ENCODE measurements at regions not wholly inside any gene's neighbourhood (a gene's known extent, or its start where the extent isn't known, plus 50 kb on each side); places are given as distances from the start of the nearest gene placed in this dataset.

GRCh38 chrX:131609480-131609879 is 65.6 kb downstream of the OR13H1 start:
- no peaks in the 10 kb centered on the region for H3K36me3 ChIP-seq (replicated peaks in 1 of 2; ENCODE audit: control insufficient read depth in 1 of 2, insufficient read depth in 2 of 2, low read length in 1 of 2)
- H3K9ac ChIP-seq: no peak overlapping the region
- POLR2A ChIA-PET: no interaction called here
- 48% methylated on average over 4 of the region's 5 CpGs for WGBS (ENCODE audit: low lambda C conversion rate)
- no peaks in the 10 kb centered on the region for H3K79me2 ChIP-seq (ENCODE audit: insufficient read depth)
- H3K27me3 ChIP-seq (ENCODE audit: insufficient read depth): no peaks in the 10 kb centered on the region; the same call in 1 of the 2 replicates
- H4K20me1 ChIP-seq (ENCODE audit: insufficient read depth): no peaks in the 10 kb centered on the region
- no peaks in the 10 kb centered on the region for H3F3A ChIP-seq (replicated peaks; ENCODE audit: insufficient read depth)
- no peak overlapping the region for H3K4me2 ChIP-seq
- TF ChIP-seq USF2 (IDR thresholded peaks at IDR 0.05; ENCODE audit: borderline replicate concordance, low read depth, low read length) (no peak), MEF2A (IDR thresholded peaks at IDR 0.05; ENCODE audit: borderline replicate concordance, low read depth) (no peak), RCOR1 (IDR thresholded peaks at IDR 0.05; ENCODE audit: low read length) (no peak), PBX3 (IDR thresholded peaks at IDR 0.05) (no peak), MAX (IDR thresholded peaks at IDR 0.05; ENCODE audit: low read depth) (no peak), SIN3A (IDR thresholded peaks at IDR 0.05; ENCODE audit: borderline replicate concordance, low read depth, low read length) (no peak), RAD21 (IDR thresholded peaks at IDR 0.05; ENCODE audit: low read length) (no peak), GATA2 (CRISPR knock-in tag; IDR thresholded peaks at IDR 0.05) (no peak), NFIC (IDR thresholded peaks at IDR 0.05; ENCODE audit: borderline replicate concordance) (no peak), RFX5 (IDR thresholded peaks at IDR 0.05; ENCODE audit: low read length) (no peak), MXI1 (IDR thresholded peaks at IDR 0.05; ENCODE audit: low read depth, low read length) (no peak), ZBTB33 (IDR thresholded peaks at IDR 0.05; ENCODE audit: borderline replicate concordance, low read depth) (no peak), IRF3 (IDR thresholded peaks at IDR 0.05; ENCODE audit: low read depth, low read length) (no peak), USF1 (IDR thresholded peaks at IDR 0.05; ENCODE audit: borderline replicate concordance, low read depth) (no peak), JUND (IDR thresholded peaks at IDR 0.05) (no peak), ELF1 (IDR thresholded peaks at IDR 0.05) (no peak), YY1 (IDR thresholded peaks at IDR 0.05; ENCODE audit: low read depth) (no peak)
- no peaks in the 10 kb centered on the region for H3K9me2 ChIP-seq
- CTCF ChIA-PET: no interaction called here
- no peak overlapping the region for H3K27ac ChIP-seq (ENCODE audit: low read depth in 2 of 2, low read length in 1 of 2)
- no peak overlapping the region for H2AFZ ChIP-seq (ENCODE audit: low read depth)
- H3K4me1 ChIP-seq (ENCODE audit: control insufficient read depth in 1 of 2, insufficient read depth in 2 of 2, low read depth in 1 of 2, low read length in 1 of 2): no peaks in the 10 kb centered on the region
- H3K4me3 ChIP-seq (ENCODE audit: low read depth in 2 of 2, low read length in 1 of 2): no peak overlapping the region
- H3K9me3 ChIP-seq: no peaks in the 10 kb centered on the region
- no peak for DNase-seq

Data from SK-N-SH (cell line).